ENCODE measurements at regions not wholly inside any gene's neighbourhood (a gene's known extent, or its start where the extent isn't known, plus 50 kb on each side); places are given as distances from the start of the nearest gene placed in this dataset.

- Histone ChIP-seq H3K4me1 (peaks cover 0 to 8% (median 0%) of the 10 kb centered on the region in 3 donors), H3K4me3 (no peak overlapping the region), H3K27ac (peak overlapping the region in 1 of 4 donors; percentile 44), H3K27me3 (no peaks in the 10 kb centered on the region), H3K9me3 (no peaks in the 10 kb centered on the region), H3K36me3 (no peaks in the 10 kb centered on the region)
- no peak for ATAC-seq
- WGBS, 2 donors (ENCODE audit: low coverage in 1 of 2) = 45 to 58% methylated on average over 10 of the region's 10 CpGs
- no peak for TF ChIP-seq EP300 (IDR thresholded peaks at IDR 0.05)
- TF ChIP-seq POLR2A (IDR thresholded peaks at IDR 0.05) = no peak
- TF ChIP-seq CTCF (IDR thresholded peaks at IDR 0.05) = no peak
- TF ChIP-seq POLR2AphosphoS5 (IDR thresholded peaks at IDR 0.05) = no peak
Measured at GRCh38 chr5:17005107-17005828, 69.2 kb upstream of the MYO10 start.

GRCh38 chr5:17012289-17012688 lies 76.2 kb upstream of the MYO10 start:
- H3K4me3 ChIP-seq = no peak overlapping the region
- no peak overlapping the region for H3K27ac ChIP-seq
- TF ChIP-seq POLR2AphosphoS5 (IDR thresholded peaks at IDR 0.05) (no peak), CTCF (IDR thresholded peaks at IDR 0.05) (no peak), POLR2A (IDR thresholded peaks at IDR 0.05) (no peak), EP300 (IDR thresholded peaks at IDR 0.05) (no peak)
- no peaks in the 10 kb centered on the region for H3K9me3 ChIP-seq
- no peaks in the 10 kb centered on the region for H3K27me3 ChIP-seq
- H3K36me3 ChIP-seq = no peaks in the 10 kb centered on the region
- 72 to 86% methylated on average over 2 to 3 of the region's 3 CpGs for WGBS, 2 donors (ENCODE audit: low coverage in 1 of 2)
- no peaks in the 10 kb centered on the region for H3K4me1 ChIP-seq
- ATAC-seq = no peak

DNA sequence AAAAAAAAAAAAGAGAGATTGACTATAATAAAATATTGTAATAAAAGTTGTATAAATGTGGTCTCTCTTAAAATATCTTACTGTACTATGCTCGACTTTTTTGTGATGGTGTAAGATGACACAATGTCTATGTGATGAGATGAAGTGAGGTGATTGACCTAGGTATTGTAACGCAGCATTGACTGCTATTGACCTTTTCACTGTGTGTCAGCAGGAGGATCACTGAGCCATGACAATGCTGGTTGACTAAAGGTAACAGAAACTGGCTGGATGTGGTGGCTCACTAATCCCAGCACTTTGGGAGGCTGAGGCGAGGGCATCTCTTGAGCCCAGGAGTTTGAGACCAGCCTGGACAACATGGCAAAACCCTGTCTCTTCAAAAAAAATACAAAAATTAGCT lies 78.6 kb upstream of the MYO10 start:
- no peaks in the 10 kb centered on the region for H3K36me3 ChIP-seq
- no peaks in the 10 kb centered on the region for H3K27me3 ChIP-seq
- WGBS, 2 donors (ENCODE audit: low coverage in 1 of 2) = 73 to 74% methylated on average over 2 of the region's 3 CpGs
- no peak for ATAC-seq
- no peak for TF ChIP-seq POLR2AphosphoS5 (IDR thresholded peaks at IDR 0.05)
- TF ChIP-seq POLR2A (IDR thresholded peaks at IDR 0.05) = no peak
- no peak for TF ChIP-seq EP300 (IDR thresholded peaks at IDR 0.05)
- TF ChIP-seq CTCF (IDR thresholded peaks at IDR 0.05) = no peak
- H3K9me3 ChIP-seq = no peaks in the 10 kb centered on the region
- H3K27ac ChIP-seq = no peak overlapping the region
- no peaks in the 10 kb centered on the region for H3K4me1 ChIP-seq
- no peak overlapping the region for H3K4me3 ChIP-seq

- Histone ChIP-seq H3K27ac (no peak overlapping the region), H3K4me3 (no peak overlapping the region), H3K4me1 (peaks cover 0 to 16% (median 0%) of the 10 kb centered on the region in 3 donors), H3K36me3 (no peaks in the 10 kb centered on the region), H3K27me3 (no peaks in the 10 kb centered on the region), H3K9me3 (no peaks in the 10 kb centered on the region)
- ATAC-seq = no peak
- TF ChIP-seq POLR2A (IDR thresholded peaks at IDR 0.05) (no peak), EP300 (IDR thresholded peaks at IDR 0.05) (no peak), POLR2AphosphoS5 (IDR thresholded peaks at IDR 0.05) (no peak), CTCF (IDR thresholded peaks at IDR 0.05) (no peak)
- 92 to 100% methylated on average over 1 of the region's 1 CpG for WGBS, 2 donors (ENCODE audit: low coverage in 1 of 2)
Measured at GRCh38 chr5:17018871-17019270, 82.8 kb upstream of the MYO10 start.

DNA sequence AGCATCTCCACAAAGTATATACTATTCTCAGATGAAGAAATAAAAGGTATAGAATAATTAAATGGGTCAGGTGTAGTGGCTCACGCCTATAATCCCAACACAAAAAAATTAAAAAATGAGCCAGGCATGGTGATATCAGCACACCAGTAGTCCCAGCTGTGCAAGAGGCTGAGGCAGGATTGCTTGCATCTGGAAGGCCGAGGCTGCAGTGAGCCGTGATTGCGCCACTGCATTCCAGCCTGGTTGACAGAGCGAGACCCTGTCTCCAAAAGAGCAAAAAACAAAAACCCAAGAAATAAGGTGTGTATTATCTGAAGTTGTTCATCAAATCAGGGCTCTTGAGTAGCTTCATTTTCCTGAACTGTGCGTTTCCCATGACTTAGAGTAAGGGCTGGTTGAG lies 83.2 kb upstream of the MYO10 start:
- no peak overlapping the region for H3K4me3 ChIP-seq
- no peak for ATAC-seq
- H3K9me3 ChIP-seq = no peaks in the 10 kb centered on the region
- no peak overlapping the region for H3K27ac ChIP-seq
- H3K27me3 ChIP-seq = no peaks in the 10 kb centered on the region
- peaks cover 0 to 18% (median 0%) of the 10 kb centered on the region in 3 donors for H3K4me1 ChIP-seq
- no peaks in the 10 kb centered on the region for H3K36me3 ChIP-seq
- WGBS, 2 donors (ENCODE audit: low coverage in 1 of 2) = 83 to 88% methylated on average over 3 to 6 of the region's 6 CpGs
- TF ChIP-seq CTCF (IDR thresholded peaks at IDR 0.05) (no peak), EP300 (IDR thresholded peaks at IDR 0.05) (no peak), POLR2AphosphoS5 (IDR thresholded peaks at IDR 0.05) (no peak), POLR2A (IDR thresholded peaks at IDR 0.05) (no peak)

All from gastroesophageal sphincter (tissue), 4 donors.